GM04503 (cell line): ENCODE measurements at regions not wholly inside any gene's neighbourhood (a gene's known extent, or its start where the extent isn't known, plus 50 kb on each side); places are given as distances from the start of the nearest gene placed in this dataset.

Experiments used
- DNase-seq: peaks from one replicate; pipeline ENCODE4 v3.0.0-alpha.2; 2012; ENCODE audit warnings: low read depth

GRCh38 chr13:59121507-59121906 lies 1042.2 kb downstream of the DIAPH3 start:
- no peak for DNase-seq

GRCh38 chr13:59126474-59126873 lies 1037.3 kb downstream of the DIAPH3 start:
- no peak for DNase-seq

GRCh38 chr13:59133903-59134302 lies 1029.8 kb downstream of the DIAPH3 start:
- no peak for DNase-seq

- no peak for DNase-seq
Observed at GRCh38 chr13:59144700-59145099, 1019.0 kb downstream of the DIAPH3 start.

- DNase-seq, result no peak
Observed at GRCh38 chr13:59145381-59145780, 1018.3 kb downstream of the DIAPH3 start.

- DNase-seq, result no peak
Observed at GRCh38 chr13:59157181-59157580, 1006.5 kb downstream of the DIAPH3 start.

- no peak for DNase-seq
Observed at GRCh38 chr13:59166174-59166573, 997.6 kb downstream of the DIAPH3 start.

- DNase-seq, result no peak
Observed at GRCh38 chr13:59172076-59172475, 991.7 kb downstream of the DIAPH3 start.

GRCh38 chr13:59176775-59177174 lies 987.0 kb downstream of the DIAPH3 start:
- no peak for DNase-seq

GRCh38 chr13:59178344-59178743 lies 985.4 kb downstream of the DIAPH3 start:
- DNase-seq, result no peak

GRCh38 chr13:59182241-59182640 lies 981.5 kb downstream of the DIAPH3 start:
- DNase-seq, result no peak

GRCh38 chr13:59197397-59197796 lies 966.3 kb downstream of the DIAPH3 start:
- DNase-seq, result no peak

GRCh38 chr13:59201841-59202240 lies 961.9 kb downstream of the DIAPH3 start:
- DNase-seq, result no peak

- DNase-seq, result no peak
Observed at GRCh38 chr13:59203855-59204254, 959.9 kb downstream of the DIAPH3 start.

GRCh38 chr13:59205501-59205900 lies 958.2 kb downstream of the DIAPH3 start:
- no peak for DNase-seq

GRCh38 chr13:59208405-59209195 lies 955.1 kb downstream of the DIAPH3 start:
- DNase-seq, result no peak

- DNase-seq, result no peak
Observed at GRCh38 chr13:59210543-59210942, 953.2 kb downstream of the DIAPH3 start.

GRCh38 chr13:59211606-59212005 lies 952.1 kb downstream of the DIAPH3 start:
- no peak for DNase-seq

GRCh38 chr13:59229401-59229800 lies 934.3 kb downstream of the DIAPH3 start:
- DNase-seq, result no peak

GRCh38 chr13:59229861-59230260 lies 933.9 kb downstream of the DIAPH3 start:
- DNase-seq, result no peak

- no peak for DNase-seq
Observed at GRCh38 chr13:59230484-59231264, 933.1 kb downstream of the DIAPH3 start.

GRCh38 chr13:59236309-59236919 lies 927.3 kb downstream of the DIAPH3 start:
- DNase-seq, result no peak

GRCh38 chr13:59236944-59237343 lies 926.8 kb downstream of the DIAPH3 start:
- DNase-seq, result no peak
